ENCODE measurements at regions not wholly inside any gene's neighbourhood (a gene's known extent, or its start where the extent isn't known, plus 50 kb on each side); places are given as distances from the start of the nearest gene placed in this dataset.

DNA sequence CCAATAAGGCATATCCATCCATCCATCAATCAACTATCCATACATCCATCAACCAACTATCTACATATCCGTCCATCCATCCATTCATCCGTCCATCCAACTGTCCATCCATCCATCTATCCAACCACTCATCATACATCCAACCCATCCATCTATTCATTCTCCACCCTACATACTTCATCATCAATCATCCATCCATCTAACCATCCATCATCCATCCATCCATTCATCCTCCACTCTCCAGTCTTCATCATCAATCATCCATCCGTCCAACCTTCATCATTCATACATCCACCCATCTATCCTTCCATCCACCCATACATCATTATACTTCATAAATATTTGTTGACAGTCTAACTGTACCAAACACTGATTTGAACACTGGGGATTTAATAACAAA is 231.3 kb upstream of the DAB1 start:
- intact Hi-C loops (cut with micrococcal nuclease), result no loop called here
- no TSS peak for BruUV-seq (replicated peaks)
- Histone ChIP-seq H3K79me2 (ENCODE audit: insufficient read depth, low read length) (no peaks in the 10 kb centered on the region), H4K20me1 (ENCODE audit: insufficient read depth) (no peaks in the 10 kb centered on the region), H3K27ac (ENCODE audit: low read depth, low read length) (no peak overlapping the region), H3K9ac (ENCODE audit: low read length) (no peak overlapping the region), H3K36me3 (ENCODE audit: control insufficient read depth in 1 of 2, insufficient read depth in 2 of 2, low read length in 2 of 2) (no peaks in the 10 kb centered on the region), H2AFZ (ENCODE audit: low read depth, low read length, poor library complexity, severe bottlenecking) (no peak overlapping the region), H3K4me1 (ENCODE audit: control insufficient read depth in 1 of 2, insufficient read depth in 2 of 2, low read length in 2 of 2) (no peaks in the 10 kb centered on the region), H3K9me3 (ENCODE audit: control insufficient read depth in 1 of 2, insufficient read depth in 1 of 2, low read depth in 1 of 2, low read length in 2 of 2) (no peaks in the 10 kb centered on the region), H3K9me2 (ENCODE audit: insufficient read depth) (no peaks in the 10 kb centered on the region), H3K4me3 (replicated peaks in 1 of 2; ENCODE audit: low read depth in 1 of 2, low read length in 2 of 2) (no peak overlapping the region), H3K27me3 (ENCODE audit: insufficient read depth, low read length) (no peaks in the 10 kb centered on the region), H3K4me2 (ENCODE audit: low read length) (no peak overlapping the region)
- ChIA-PET POLR2A (no interaction called here), RAD21 (ENCODE audit: low non-redundant PET in 1 of 2, low total read pairs in 2 of 2, uncharacterized antibody in 2 of 2, unreplicated experiment in 2 of 2) (no interaction called here), CTCF (no interaction called here)
- ATAC-seq, result no peak
- TF ChIP-seq POLR2A (IDR thresholded peaks at IDR 0.05; ENCODE audit: borderline replicate concordance, extremely low read depth, insufficient read depth, insufficient read length), result no peak
- TF ChIP-seq, protein P1, sequence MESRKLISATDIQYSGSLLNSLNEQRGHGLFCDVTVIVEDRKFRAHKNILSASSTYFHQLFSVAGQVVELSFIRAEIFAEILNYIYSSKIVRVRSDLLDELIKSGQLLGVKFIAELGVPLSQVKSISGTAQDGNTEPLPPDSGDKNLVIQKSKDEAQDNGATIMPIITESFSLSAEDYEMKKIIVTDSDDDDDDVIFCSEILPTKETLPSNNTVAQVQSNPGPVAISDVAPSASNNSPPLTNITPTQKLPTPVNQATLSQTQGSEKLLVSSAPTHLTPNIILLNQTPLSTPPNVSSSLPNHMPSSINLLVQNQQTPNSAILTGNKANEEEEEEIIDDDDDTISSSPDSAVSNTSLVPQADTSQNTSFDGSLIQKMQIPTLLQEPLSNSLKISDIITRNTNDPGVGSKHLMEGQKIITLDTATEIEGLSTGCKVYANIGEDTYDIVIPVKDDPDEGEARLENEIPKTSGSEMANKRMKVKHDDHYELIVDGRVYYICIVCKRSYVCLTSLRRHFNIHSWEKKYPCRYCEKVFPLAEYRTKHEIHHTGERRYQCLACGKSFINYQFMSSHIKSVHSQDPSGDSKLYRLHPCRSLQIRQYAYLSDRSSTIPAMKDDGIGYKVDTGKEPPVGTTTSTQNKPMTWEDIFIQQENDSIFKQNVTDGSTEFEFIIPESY (IDR thresholded peaks at IDR 0.05; ENCODE audit: extremely low read depth, insufficient replicate concordance, low read length), result no peak
- TF ChIP-seq CEBPB (IDR thresholded peaks at IDR 0.05; ENCODE audit: low read depth), result no peak
- no peak for TF ChIP-seq SRF (IDR thresholded peaks at IDR 0.05; ENCODE audit: low read depth)
- no peak for TF ChIP-seq EZH2phosphoT487 (IDR thresholded peaks at IDR 0.05; ENCODE audit: borderline replicate concordance)
- no peak for TF ChIP-seq ELF1 (IDR thresholded peaks at IDR 0.05; ENCODE audit: borderline replicate concordance, low read depth)
- no peak for TF ChIP-seq CBX3 (IDR thresholded peaks at IDR 0.05; ENCODE audit: low read depth)
- TF ChIP-seq REST (IDR thresholded peaks at IDR 0.05; ENCODE audit: low read depth), result no peak
- no peak for TF ChIP-seq ZNF274 (IDR thresholded peaks at IDR 0.05; ENCODE audit: low read depth, low read length)
- no peak for TF ChIP-seq SIN3A (IDR thresholded peaks at IDR 0.05; ENCODE audit: low read depth)
- TF ChIP-seq, protein P2, sequence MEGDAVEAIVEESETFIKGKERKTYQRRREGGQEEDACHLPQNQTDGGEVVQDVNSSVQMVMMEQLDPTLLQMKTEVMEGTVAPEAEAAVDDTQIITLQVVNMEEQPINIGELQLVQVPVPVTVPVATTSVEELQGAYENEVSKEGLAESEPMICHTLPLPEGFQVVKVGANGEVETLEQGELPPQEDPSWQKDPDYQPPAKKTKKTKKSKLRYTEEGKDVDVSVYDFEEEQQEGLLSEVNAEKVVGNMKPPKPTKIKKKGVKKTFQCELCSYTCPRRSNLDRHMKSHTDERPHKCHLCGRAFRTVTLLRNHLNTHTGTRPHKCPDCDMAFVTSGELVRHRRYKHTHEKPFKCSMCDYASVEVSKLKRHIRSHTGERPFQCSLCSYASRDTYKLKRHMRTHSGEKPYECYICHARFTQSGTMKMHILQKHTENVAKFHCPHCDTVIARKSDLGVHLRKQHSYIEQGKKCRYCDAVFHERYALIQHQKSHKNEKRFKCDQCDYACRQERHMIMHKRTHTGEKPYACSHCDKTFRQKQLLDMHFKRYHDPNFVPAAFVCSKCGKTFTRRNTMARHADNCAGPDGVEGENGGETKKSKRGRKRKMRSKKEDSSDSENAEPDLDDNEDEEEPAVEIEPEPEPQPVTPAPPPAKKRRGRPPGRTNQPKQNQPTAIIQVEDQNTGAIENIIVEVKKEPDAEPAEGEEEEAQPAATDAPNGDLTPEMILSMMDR (IDR thresholded peaks at IDR 0.05 in 2 of 3, conservative IDR thresholded peaks at IDR 0.05 in 1 of 3; ENCODE audit: borderline replicate concordance in 1 of 3, insufficient read depth in 1 of 3, low read depth in 2 of 3, low read length in 2 of 3), result no peak
- TF ChIP-seq EZH2 (IDR thresholded peaks at IDR 0.05), result no peak
- TF ChIP-seq, protein P3, sequence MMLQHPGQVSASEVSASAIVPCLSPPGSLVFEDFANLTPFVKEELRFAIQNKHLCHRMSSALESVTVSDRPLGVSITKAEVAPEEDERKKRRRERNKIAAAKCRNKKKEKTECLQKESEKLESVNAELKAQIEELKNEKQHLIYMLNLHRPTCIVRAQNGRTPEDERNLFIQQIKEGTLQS (IDR thresholded peaks at IDR 0.05), result no peak
- DNase-seq (ENCODE audit: low read depth, low spot score), result no peak
